HL-60 (cell line): ENCODE measurements at regions not wholly inside any gene's neighbourhood (a gene's known extent, or its start where the extent isn't known, plus 50 kb on each side); places are given as distances from the start of the nearest gene placed in this dataset.

Experiments
- DNase-seq, 2 experiments: peaks; one replicate each; pipeline ENCODE4 v3.0.0-alpha.2; 2010 to 2020; ENCODE audit warnings: low read depth in 1 of 2, low spot score in 1 of 2
- H3K27ac ChIP-seq: fragments of 250-450 bp; sonication (Bioruptor Pico); replicated peaks from 2 replicates; pipeline ENCODE4 v1.5.1; 2020; ENCODE audit warnings: mild to moderate bottlenecking, moderate library complexity
- H3K27me3 ChIP-seq: fragments of 250-450 bp; sonication (Bioruptor Pico); 2 replicates; pipeline ENCODE4 v1.5.1; 2021; ENCODE audit warnings: mild to moderate bottlenecking, moderate library complexity; ENCODE audit not compliant: insufficient read depth, poor library complexity, severe bottlenecking
- H3K4me3 ChIP-seq: replicated peaks from 2 replicates; pipeline ENCODE4 v1.5.1; 2011; ENCODE audit warnings: mild to moderate bottlenecking, control low read depth, low read length; ENCODE audit not compliant: insufficient read depth
- GABPA ChIP-seq: IDR thresholded peaks from 2 replicates; pipeline ENCODE4 v1.6.1; 2012; ENCODE audit warnings: low read depth
- POLR2AphosphoS5 ChIP-seq: IDR thresholded peaks from 2 replicates; pipeline ENCODE4 v1.6.1; 2012; ENCODE audit warnings: low read depth
- SPI1 ChIP-seq: IDR thresholded peaks from 2 replicates; pipeline ENCODE4 v1.6.1; 2012; ENCODE audit warnings: low read depth, mild to moderate bottlenecking, borderline replicate concordance
- TF ChIP-seq, protein P1 (sequence below): IDR thresholded peaks from 2 replicates; pipeline ENCODE4 v1.6.1; 2012; ENCODE audit warnings: low read depth; ENCODE audit not compliant: insufficient replicate concordance
- TF ChIP-seq, protein P2 (sequence below): IDR thresholded peaks from one replicate; pipeline ENCODE4 v1.5.1; 2011; ENCODE audit warnings: low read length, control low read depth, inconsistent platforms; ENCODE audit not compliant: insufficient read depth

DNA sequence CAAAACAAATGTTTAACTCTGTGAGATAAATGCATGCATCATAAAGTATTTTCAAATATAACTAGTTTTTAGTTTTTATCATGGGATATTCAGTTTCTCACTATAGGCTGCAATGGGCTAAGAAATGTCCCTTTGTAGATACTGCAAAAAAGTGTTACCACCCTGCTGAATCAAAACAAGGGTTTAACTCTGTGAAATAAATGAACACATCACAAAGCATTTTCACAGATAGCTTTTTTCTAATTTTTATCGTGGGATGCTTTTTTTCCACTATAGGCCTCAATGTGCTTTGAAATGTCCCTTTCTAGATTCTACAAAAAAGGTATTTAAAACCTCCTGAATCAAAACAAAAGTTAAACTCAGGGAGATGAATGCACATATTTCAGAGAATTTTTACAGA, 541.1 kb downstream of the KCNJ18 start:
- H3K27ac ChIP-seq = no peak overlapping the region
- TF ChIP-seq, protein P1, sequence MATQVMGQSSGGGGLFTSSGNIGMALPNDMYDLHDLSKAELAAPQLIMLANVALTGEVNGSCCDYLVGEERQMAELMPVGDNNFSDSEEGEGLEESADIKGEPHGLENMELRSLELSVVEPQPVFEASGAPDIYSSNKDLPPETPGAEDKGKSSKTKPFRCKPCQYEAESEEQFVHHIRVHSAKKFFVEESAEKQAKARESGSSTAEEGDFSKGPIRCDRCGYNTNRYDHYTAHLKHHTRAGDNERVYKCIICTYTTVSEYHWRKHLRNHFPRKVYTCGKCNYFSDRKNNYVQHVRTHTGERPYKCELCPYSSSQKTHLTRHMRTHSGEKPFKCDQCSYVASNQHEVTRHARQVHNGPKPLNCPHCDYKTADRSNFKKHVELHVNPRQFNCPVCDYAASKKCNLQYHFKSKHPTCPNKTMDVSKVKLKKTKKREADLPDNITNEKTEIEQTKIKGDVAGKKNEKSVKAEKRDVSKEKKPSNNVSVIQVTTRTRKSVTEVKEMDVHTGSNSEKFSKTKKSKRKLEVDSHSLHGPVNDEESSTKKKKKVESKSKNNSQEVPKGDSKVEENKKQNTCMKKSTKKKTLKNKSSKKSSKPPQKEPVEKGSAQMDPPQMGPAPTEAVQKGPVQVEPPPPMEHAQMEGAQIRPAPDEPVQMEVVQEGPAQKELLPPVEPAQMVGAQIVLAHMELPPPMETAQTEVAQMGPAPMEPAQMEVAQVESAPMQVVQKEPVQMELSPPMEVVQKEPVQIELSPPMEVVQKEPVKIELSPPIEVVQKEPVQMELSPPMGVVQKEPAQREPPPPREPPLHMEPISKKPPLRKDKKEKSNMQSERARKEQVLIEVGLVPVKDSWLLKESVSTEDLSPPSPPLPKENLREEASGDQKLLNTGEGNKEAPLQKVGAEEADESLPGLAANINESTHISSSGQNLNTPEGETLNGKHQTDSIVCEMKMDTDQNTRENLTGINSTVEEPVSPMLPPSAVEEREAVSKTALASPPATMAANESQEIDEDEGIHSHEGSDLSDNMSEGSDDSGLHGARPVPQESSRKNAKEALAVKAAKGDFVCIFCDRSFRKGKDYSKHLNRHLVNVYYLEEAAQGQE = no peak
- TF ChIP-seq SPI1 = no peak
- TF ChIP-seq, protein P2, sequence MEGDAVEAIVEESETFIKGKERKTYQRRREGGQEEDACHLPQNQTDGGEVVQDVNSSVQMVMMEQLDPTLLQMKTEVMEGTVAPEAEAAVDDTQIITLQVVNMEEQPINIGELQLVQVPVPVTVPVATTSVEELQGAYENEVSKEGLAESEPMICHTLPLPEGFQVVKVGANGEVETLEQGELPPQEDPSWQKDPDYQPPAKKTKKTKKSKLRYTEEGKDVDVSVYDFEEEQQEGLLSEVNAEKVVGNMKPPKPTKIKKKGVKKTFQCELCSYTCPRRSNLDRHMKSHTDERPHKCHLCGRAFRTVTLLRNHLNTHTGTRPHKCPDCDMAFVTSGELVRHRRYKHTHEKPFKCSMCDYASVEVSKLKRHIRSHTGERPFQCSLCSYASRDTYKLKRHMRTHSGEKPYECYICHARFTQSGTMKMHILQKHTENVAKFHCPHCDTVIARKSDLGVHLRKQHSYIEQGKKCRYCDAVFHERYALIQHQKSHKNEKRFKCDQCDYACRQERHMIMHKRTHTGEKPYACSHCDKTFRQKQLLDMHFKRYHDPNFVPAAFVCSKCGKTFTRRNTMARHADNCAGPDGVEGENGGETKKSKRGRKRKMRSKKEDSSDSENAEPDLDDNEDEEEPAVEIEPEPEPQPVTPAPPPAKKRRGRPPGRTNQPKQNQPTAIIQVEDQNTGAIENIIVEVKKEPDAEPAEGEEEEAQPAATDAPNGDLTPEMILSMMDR = no peak
- no peak for TF ChIP-seq POLR2AphosphoS5
- TF ChIP-seq GABPA = no peak
- DNase-seq = no peak
- no peak overlapping the region for H3K4me3 ChIP-seq
- H3K27me3 ChIP-seq = no peaks in the 10 kb centered on the region

DNA sequence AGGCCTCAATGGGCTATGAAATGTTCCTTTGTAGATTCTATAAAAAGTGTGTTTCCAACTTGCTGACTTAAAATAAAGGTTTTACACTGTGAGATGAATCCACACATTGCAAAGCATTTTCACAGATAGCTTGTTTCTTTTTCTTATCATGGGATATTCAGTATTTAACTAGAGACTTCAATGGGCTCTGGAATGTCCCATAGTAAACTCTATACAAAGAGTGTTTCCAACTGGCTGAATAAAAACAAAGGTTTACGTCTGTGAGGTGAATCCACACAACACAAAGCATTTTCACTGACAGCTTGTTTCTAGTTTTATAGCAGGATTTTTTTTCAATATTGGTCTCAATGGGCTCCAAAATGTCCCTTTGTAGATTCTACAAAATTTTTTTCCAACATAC, 550.1 kb downstream of the KCNJ18 start:
- Histone ChIP-seq H3K27me3 (no peaks in the 10 kb centered on the region), H3K27ac (no peak overlapping the region), H3K4me3 (no peak overlapping the region)
- no peak for DNase-seq
- TF ChIP-seq SPI1 (no peak), POLR2AphosphoS5 (no peak), GABPA (no peak)
- TF ChIP-seq, protein P2 = no peak
- TF ChIP-seq, protein P1 = no peak

- H3K4me3 ChIP-seq = no peak overlapping the region
- H3K27me3 ChIP-seq = no peaks in the 10 kb centered on the region
- no peak overlapping the region for H3K27ac ChIP-seq
- TF ChIP-seq POLR2AphosphoS5 (no peak), SPI1 (no peak), GABPA (no peak)
- TF ChIP-seq, protein P2 = no peak
- TF ChIP-seq, protein P1 = no peak
- DNase-seq = no peak
Measured at GRCh38 chr17:22251498-22251897, 559.2 kb downstream of the KCNJ18 start.
